Breast epithelium (tissue), 4 donors: ENCODE measurements at regions not wholly inside any gene's neighbourhood (a gene's known extent, or its start where the extent isn't known, plus 50 kb on each side); places are given as distances from the start of the nearest gene placed in this dataset.

Experiments used
- DNase-seq, 2 donors: peaks; one replicate each; pipeline ENCODE4 v3.0.0-alpha.2; 2019; ENCODE audit warnings: low spot score in 2 of 2
- H3K27ac ChIP-seq, 2 donors: fragments of 200-600 bp; sonication (generic) in 1 of 2; one replicate each; pipeline ENCODE4 v1.5.1; 2016 to 2019; ENCODE audit warnings: mild to moderate bottlenecking in 1 of 2
- H3K27me3 ChIP-seq, 2 donors: fragments of 200-600 bp; sonication (generic) in 1 of 2; one replicate each; pipeline versions ENCODE4 v1.5.1 to v1.6.0; 2017 to 2019; ENCODE audit warnings: control low read depth in 1 of 2, mild to moderate bottlenecking in 1 of 2
- H3K36me3 ChIP-seq: fragments of 200-600 bp; one replicate; pipeline ENCODE4 v1.5.1; 2019
- H3K4me1 ChIP-seq, 2 donors: fragments of 200-600 bp; sonication (generic); one replicate each; pipeline ENCODE4 v1.5.1; 2016 to 2019; ENCODE audit warnings: control low read depth in 1 of 2
- H3K4me3 ChIP-seq, 3 donors: fragments of 200-600 bp; sonication (generic); 1 replicate in 2 of 3; 2 replicates in 1 of 3; pipeline ENCODE4 v1.5.1; 2016 to 2019; ENCODE audit warnings: mild to moderate bottlenecking in 3 of 3, moderate library complexity in 2 of 3
- H3K9me3 ChIP-seq, 2 donors: fragments of 200-600 bp; sonication (generic) in 1 of 2; one replicate each; pipeline ENCODE4 v1.5.1; 2016 to 2019; ENCODE audit warnings: control low read depth in 1 of 2
- POLR2A ChIP-seq: fragments of 450-650 bp; IDR thresholded peaks from one replicate; pipeline ENCODE4 v1.6.1; 2016; ENCODE audit warnings: antibody characterized with exemption, mild to moderate bottlenecking, moderate library complexity
- POLR2AphosphoS5 ChIP-seq, 3 donors: sonication (generic); formaldehyde crosslinking; IDR thresholded peaks; one replicate each; pipeline ENCODE4 v1.6.1; 2017; ENCODE audit warnings: antibody characterized with exemption in 3 of 3
- intact Hi-C: fragments of 100-400 bp; cut with DNase I; formaldehyde crosslinking; loops from one replicate; pipeline ENCODE4 v1.15.1; 2023; ENCODE audit warnings: low total_unique reads
- TF ChIP-seq, protein P1 (sequence below), 3 donors: fragments of 450-650 bp; IDR thresholded peaks; one replicate each; pipeline ENCODE4 v1.5.1; 2016 to 2017; ENCODE audit warnings: antibody characterized with exemption in 3 of 3, mild to moderate bottlenecking in 3 of 3, moderate library complexity in 3 of 3

DNA sequence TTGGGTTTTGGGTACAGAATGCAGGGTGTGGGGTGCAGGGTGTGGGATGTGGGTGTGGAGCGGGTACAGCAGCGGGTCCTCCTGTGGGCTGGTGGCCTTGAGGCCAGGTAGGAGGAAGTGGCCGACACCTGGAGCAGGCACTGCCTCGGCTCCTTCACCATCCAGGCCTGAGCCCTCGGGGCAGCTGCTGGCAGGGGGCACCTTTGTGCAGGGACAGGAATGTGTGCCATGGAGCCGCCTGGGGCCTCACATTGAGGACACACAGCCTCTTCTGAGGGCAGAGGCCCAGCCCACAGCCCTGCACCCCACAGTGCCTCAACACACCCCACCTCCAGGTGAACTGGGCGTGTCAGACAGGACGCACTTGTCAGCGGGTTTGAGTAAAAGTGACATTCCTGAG, 984.0 kb downstream of the BRD1 start:
- Histone ChIP-seq H3K9me3 (no peaks in the 10 kb centered on the region), H3K27ac (no peak overlapping the region), H3K36me3 (no peaks in the 10 kb centered on the region), H3K27me3 (peaks cover 0 to 50% of the 10 kb centered on the region in 2 donors), H3K4me3 (no peak overlapping the region), H3K4me1 (no peaks in the 10 kb centered on the region)
- TF ChIP-seq, protein P1, sequence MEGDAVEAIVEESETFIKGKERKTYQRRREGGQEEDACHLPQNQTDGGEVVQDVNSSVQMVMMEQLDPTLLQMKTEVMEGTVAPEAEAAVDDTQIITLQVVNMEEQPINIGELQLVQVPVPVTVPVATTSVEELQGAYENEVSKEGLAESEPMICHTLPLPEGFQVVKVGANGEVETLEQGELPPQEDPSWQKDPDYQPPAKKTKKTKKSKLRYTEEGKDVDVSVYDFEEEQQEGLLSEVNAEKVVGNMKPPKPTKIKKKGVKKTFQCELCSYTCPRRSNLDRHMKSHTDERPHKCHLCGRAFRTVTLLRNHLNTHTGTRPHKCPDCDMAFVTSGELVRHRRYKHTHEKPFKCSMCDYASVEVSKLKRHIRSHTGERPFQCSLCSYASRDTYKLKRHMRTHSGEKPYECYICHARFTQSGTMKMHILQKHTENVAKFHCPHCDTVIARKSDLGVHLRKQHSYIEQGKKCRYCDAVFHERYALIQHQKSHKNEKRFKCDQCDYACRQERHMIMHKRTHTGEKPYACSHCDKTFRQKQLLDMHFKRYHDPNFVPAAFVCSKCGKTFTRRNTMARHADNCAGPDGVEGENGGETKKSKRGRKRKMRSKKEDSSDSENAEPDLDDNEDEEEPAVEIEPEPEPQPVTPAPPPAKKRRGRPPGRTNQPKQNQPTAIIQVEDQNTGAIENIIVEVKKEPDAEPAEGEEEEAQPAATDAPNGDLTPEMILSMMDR (IDR thresholded peaks at IDR 0.05): no peak
- no peak for TF ChIP-seq POLR2A
- intact Hi-C loops: no loop called here
- no peak for DNase-seq

DNA sequence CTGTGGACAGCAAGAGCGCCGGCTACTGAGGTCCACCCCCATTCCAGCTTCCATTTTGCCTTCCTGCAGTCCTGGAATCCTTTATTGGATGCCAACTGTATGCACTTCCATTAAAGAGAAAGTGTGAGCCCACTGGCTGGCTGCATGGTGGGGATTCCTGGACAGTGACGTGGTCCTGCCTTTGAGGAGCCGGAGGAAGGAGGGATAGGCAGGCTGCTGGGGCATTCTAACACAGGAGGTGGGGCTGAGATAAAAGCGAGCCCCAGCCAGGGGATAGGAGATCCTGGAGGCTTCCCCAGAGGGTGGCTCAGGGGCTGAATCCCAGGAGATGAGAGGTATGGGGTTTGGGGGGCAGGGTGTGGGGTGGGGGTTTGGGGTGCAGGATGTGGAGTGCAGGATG, 984.7 kb downstream of the BRD1 start:
- H3K4me1 ChIP-seq: no peaks in the 10 kb centered on the region
- H3K27me3 ChIP-seq: peaks cover 0 to 46% of the 10 kb centered on the region in 2 donors
- intact Hi-C loops: no loop called here
- no peaks in the 10 kb centered on the region for H3K9me3 ChIP-seq
- TF ChIP-seq POLR2AphosphoS5 (IDR thresholded peaks at IDR 0.05): no peak
- no peak for TF ChIP-seq POLR2A
- TF ChIP-seq, protein P1 (IDR thresholded peaks at IDR 0.05): no peak
- no peak for DNase-seq
- no peak overlapping the region for H3K27ac ChIP-seq
- no peaks in the 10 kb centered on the region for H3K36me3 ChIP-seq
- H3K4me3 ChIP-seq: no peak overlapping the region

GRCh38 chr22:48842583-48842945, 985.1 kb downstream of the BRD1 start:
- Histone ChIP-seq H3K9me3 (no peaks in the 10 kb centered on the region), H3K36me3 (no peaks in the 10 kb centered on the region), H3K4me1 (no peaks in the 10 kb centered on the region), H3K27me3 (peaks cover 0 to 46% of the 10 kb centered on the region in 2 donors), H3K27ac (no peak overlapping the region), H3K4me3 (no peak overlapping the region)
- no peak for TF ChIP-seq POLR2AphosphoS5 (IDR thresholded peaks at IDR 0.05)
- no peak for TF ChIP-seq POLR2A
- TF ChIP-seq, protein P1 (IDR thresholded peaks at IDR 0.05): no peak
- intact Hi-C loops: no loop called here
- no peak for DNase-seq

- Histone ChIP-seq H3K4me3 (no peak overlapping the region), H3K4me1 (no peaks in the 10 kb centered on the region), H3K36me3 (no peaks in the 10 kb centered on the region), H3K27ac (no peak overlapping the region), H3K27me3 (peaks cover 0 to 46% of the 10 kb centered on the region in 2 donors), H3K9me3 (no peaks in the 10 kb centered on the region)
- intact Hi-C loops: no loop called here
- no peak for TF ChIP-seq POLR2AphosphoS5 (IDR thresholded peaks at IDR 0.05)
- TF ChIP-seq, protein P1 (IDR thresholded peaks at IDR 0.05): no peak
- no peak for TF ChIP-seq POLR2A
- DNase-seq: no peak
Observed at GRCh38 chr22:48841881-48842582, 985.6 kb downstream of the BRD1 start.

- Histone ChIP-seq H3K4me1 (no peaks in the 10 kb centered on the region), H3K36me3 (no peaks in the 10 kb centered on the region), H3K9me3 (no peaks in the 10 kb centered on the region), H3K27ac (no peak overlapping the region), H3K4me3 (no peak overlapping the region), H3K27me3 (peaks cover 0 to 45% of the 10 kb centered on the region in 2 donors)
- intact Hi-C loops: no loop called here
- no peak for DNase-seq
- TF ChIP-seq POLR2AphosphoS5 (IDR thresholded peaks at IDR 0.05) (no peak), POLR2A (no peak)
- TF ChIP-seq, protein P1 (IDR thresholded peaks at IDR 0.05): no peak
Observed at GRCh38 chr22:48840112-48840949, 987.3 kb downstream of the BRD1 start.
